ENCODE measurements at regions not wholly inside any gene's neighbourhood (a gene's known extent, or its start where the extent isn't known, plus 50 kb on each side); places are given as distances from the start of the nearest gene placed in this dataset.

GRCh38 chr5:2896371-2897275, 145.1 kb upstream of the IRX2 start:
- no peaks in the 10 kb centered on the region for H3K27me3 ChIP-seq (ENCODE audit: control insufficient read depth, insufficient read depth, low read length)
- H3K9me3 ChIP-seq (ENCODE audit: control insufficient read depth, insufficient read depth, low read depth, low read length) = no peaks in the 10 kb centered on the region
- TF ChIP-seq CTCF (IDR thresholded peaks at IDR 0.05) (no peak), POLR2AphosphoS5 (IDR thresholded peaks at IDR 0.05; ENCODE audit: low read depth, low read length) (no peak), REST (IDR thresholded peaks at IDR 0.05; ENCODE audit: insufficient read depth in 1 of 2, low read depth in 2 of 2, low read length in 1 of 2) (no peak), TCF7L2 (IDR thresholded peaks at IDR 0.05; ENCODE audit: low read depth, low read length) (no peak), SIN3A (IDR thresholded peaks at IDR 0.05; ENCODE audit: borderline replicate concordance, insufficient read depth, low read depth, low read length) (no peak)
- DNase-seq (ENCODE audit: low read depth, low spot score) = no peak
- no peaks in the 10 kb centered on the region for H3K4me1 ChIP-seq (ENCODE audit: control insufficient read depth, insufficient read depth, low read length)
- no peak overlapping the region for H3K4me3 ChIP-seq (ENCODE audit: low read depth in 2 of 2, low read length in 2 of 2)
- no peak for ATAC-seq
- no TSS peak for BruUV-seq (replicated peaks)
- POLR2A ChIA-PET = no interaction called here
- no peak overlapping the region for H3K27ac ChIP-seq (ENCODE audit: low read length)
- intact Hi-C loops (cut with micrococcal nuclease; ENCODE audit: unreplicated experiment) (no loop called here), in situ Hi-C loops (cut with HindIII; ENCODE audit: low pct_unique_long_range_greater_than_20kb, low sequenced_read_pairs) (no loop called here)
- H3K36me3 ChIP-seq (ENCODE audit: control insufficient read depth, insufficient read depth, low read length) = no peaks in the 10 kb centered on the region
- CTCF ChIA-PET = no interaction called here

GRCh38 chr5:2895876-2896275, 144.4 kb upstream of the IRX2 start:
- no peak for ATAC-seq
- Histone ChIP-seq H3K9me3 (ENCODE audit: control insufficient read depth, insufficient read depth, low read depth, low read length) (no peaks in the 10 kb centered on the region), H3K4me3 (ENCODE audit: low read depth in 2 of 2, low read length in 2 of 2) (no peak overlapping the region), H3K27me3 (ENCODE audit: control insufficient read depth, insufficient read depth, low read length) (no peaks in the 10 kb centered on the region), H3K4me1 (ENCODE audit: control insufficient read depth, insufficient read depth, low read length) (no peaks in the 10 kb centered on the region), H3K27ac (ENCODE audit: low read length) (no peak overlapping the region), H3K36me3 (ENCODE audit: control insufficient read depth, insufficient read depth, low read length) (no peaks in the 10 kb centered on the region)
- ChIA-PET POLR2A (no interaction called here), CTCF (no interaction called here)
- TF ChIP-seq CTCF (IDR thresholded peaks at IDR 0.05) (no peak), POLR2AphosphoS5 (IDR thresholded peaks at IDR 0.05; ENCODE audit: low read depth, low read length) (no peak), TCF7L2 (IDR thresholded peaks at IDR 0.05; ENCODE audit: low read depth, low read length) (no peak)
- BruUV-seq (replicated peaks) = no TSS peak
- DNase-seq (ENCODE audit: low read depth, low spot score) = no peak
- in situ Hi-C loops (cut with HindIII; ENCODE audit: low pct_unique_long_range_greater_than_20kb, low sequenced_read_pairs) = no loop called here
- intact Hi-C loops (cut with micrococcal nuclease; ENCODE audit: unreplicated experiment) = no loop called here

All from Panc1 (cell line).